OCI-LY3 (cell line): ENCODE measurements at regions not wholly inside any gene's neighbourhood (a gene's known extent, or its start where the extent isn't known, plus 50 kb on each side); places are given as distances from the start of the nearest gene placed in this dataset.
A peak's percentile ranks its signal among the peaks of the same experiment; 100 is the strongest.

Source experiments
- H2AFZ ChIP-seq: fragments of 200-600, 300-600 bp; shearing (Covaris generic); 2 replicates; pipeline ENCODE4 v1.6.0; 2014; ENCODE audit warnings: antibody characterized with exemption, low read depth, low read length
- H3K27ac ChIP-seq: fragments of 200-600, 300-600 bp; sonication (generic); 2 replicates; pipeline ENCODE4 v1.5.1; 2014; ENCODE audit warnings: mild to moderate bottlenecking, low read length, moderate library complexity, mixed read lengths
- H3K27me3 ChIP-seq: fragments of 200-600, 300-600 bp; sonication (generic); 2 replicates; pipeline ENCODE4 v1.6.1; 2014; ENCODE audit warnings: low read depth, low read length, mixed read lengths
- H3K36me3 ChIP-seq: fragments of 200-600, 300-600 bp; sonication (generic); replicated peaks from 2 replicates; pipeline ENCODE3; 2014; ENCODE audit warnings: low read depth, low read length, mixed read lengths
- H3K4me1 ChIP-seq: fragments of 300-600, 200-600 bp; sonication (generic); 2 replicates; pipeline ENCODE4 v1.6.1; 2014; ENCODE audit warnings: low read length, mixed read lengths
- H3K4me2 ChIP-seq: fragments of 200-600, 300-600 bp; sonication (generic); 2 replicates; pipeline ENCODE4 v1.6.1; 2014; ENCODE audit warnings: low read length, mixed read lengths
- H3K4me3 ChIP-seq: fragments of 300-600, 200-600 bp; sonication (generic); 2 replicates; pipeline ENCODE4 v1.5.1; 2014; ENCODE audit warnings: antibody characterized with exemption, mild to moderate bottlenecking, low read length, moderate library complexity
- H3K79me2 ChIP-seq: fragments of 300-600, 200-600 bp; shearing (Covaris generic); 2 replicates; pipeline ENCODE4 v1.6.1; 2014; ENCODE audit warnings: mild to moderate bottlenecking, low read length, mixed read lengths
- H3K9ac ChIP-seq: fragments of 300-600, 200-600 bp; shearing (Covaris generic); 2 replicates; pipeline ENCODE4 v1.6.0; 2014; ENCODE audit warnings: mild to moderate bottlenecking, low read length, moderate library complexity
- H3K9me3 ChIP-seq: fragments of 200-600, 300-600 bp; shearing (Covaris generic); 2 replicates; pipeline ENCODE4 v1.6.1; 2014; ENCODE audit warnings: low read length, mixed read lengths; ENCODE audit not compliant: insufficient read depth
- H4K20me1 ChIP-seq: fragments of 200-600, 300-600 bp; sonication (generic); 2 replicates; pipeline ENCODE4 v1.6.1; 2016; ENCODE audit warnings: low read length, mixed read lengths; ENCODE audit not compliant: insufficient read depth
- EZH2phosphoT487 ChIP-seq: fragments of 200-600 bp; shearing (Covaris generic); IDR thresholded peaks from 2 replicates; pipeline ENCODE4 v1.6.1; 2018; ENCODE audit warnings: antibody characterized with exemption, mixed run types, low read depth
- TF ChIP-seq, protein P1 (sequence below): fragments of 200-600, 300-600 bp; sonication (generic); IDR thresholded peaks from 2 replicates; pipeline ENCODE4 v1.5.1; 2014; ENCODE audit warnings: antibody characterized with exemption, low read length, low read depth

- H3K4me2 ChIP-seq, result peak overlapping the region; percentile 51
- no peaks in the 10 kb centered on the region for H4K20me1 ChIP-seq
- H3K9me3 ChIP-seq, result no peaks in the 10 kb centered on the region
- H3K4me3 ChIP-seq, result peak overlapping the region; percentile 62
- H2AFZ ChIP-seq, result peak overlapping the region; percentile 60
- TF ChIP-seq EZH2phosphoT487, result no peak
- TF ChIP-seq, protein P1, sequence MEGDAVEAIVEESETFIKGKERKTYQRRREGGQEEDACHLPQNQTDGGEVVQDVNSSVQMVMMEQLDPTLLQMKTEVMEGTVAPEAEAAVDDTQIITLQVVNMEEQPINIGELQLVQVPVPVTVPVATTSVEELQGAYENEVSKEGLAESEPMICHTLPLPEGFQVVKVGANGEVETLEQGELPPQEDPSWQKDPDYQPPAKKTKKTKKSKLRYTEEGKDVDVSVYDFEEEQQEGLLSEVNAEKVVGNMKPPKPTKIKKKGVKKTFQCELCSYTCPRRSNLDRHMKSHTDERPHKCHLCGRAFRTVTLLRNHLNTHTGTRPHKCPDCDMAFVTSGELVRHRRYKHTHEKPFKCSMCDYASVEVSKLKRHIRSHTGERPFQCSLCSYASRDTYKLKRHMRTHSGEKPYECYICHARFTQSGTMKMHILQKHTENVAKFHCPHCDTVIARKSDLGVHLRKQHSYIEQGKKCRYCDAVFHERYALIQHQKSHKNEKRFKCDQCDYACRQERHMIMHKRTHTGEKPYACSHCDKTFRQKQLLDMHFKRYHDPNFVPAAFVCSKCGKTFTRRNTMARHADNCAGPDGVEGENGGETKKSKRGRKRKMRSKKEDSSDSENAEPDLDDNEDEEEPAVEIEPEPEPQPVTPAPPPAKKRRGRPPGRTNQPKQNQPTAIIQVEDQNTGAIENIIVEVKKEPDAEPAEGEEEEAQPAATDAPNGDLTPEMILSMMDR, result peak; percentile 65
- H3K27ac ChIP-seq, result no peak overlapping the region
- no peaks in the 10 kb centered on the region for H3K27me3 ChIP-seq
- H3K9ac ChIP-seq, result no peak overlapping the region
- H3K79me2 ChIP-seq, result no peaks in the 10 kb centered on the region
- H3K36me3 ChIP-seq, result no peaks in the 10 kb centered on the region
- no peaks in the 10 kb centered on the region for H3K4me1 ChIP-seq
Measured at GRCh38 chr5:126234563-126235195, 188.5 kb upstream of the GRAMD2B start.

DNA sequence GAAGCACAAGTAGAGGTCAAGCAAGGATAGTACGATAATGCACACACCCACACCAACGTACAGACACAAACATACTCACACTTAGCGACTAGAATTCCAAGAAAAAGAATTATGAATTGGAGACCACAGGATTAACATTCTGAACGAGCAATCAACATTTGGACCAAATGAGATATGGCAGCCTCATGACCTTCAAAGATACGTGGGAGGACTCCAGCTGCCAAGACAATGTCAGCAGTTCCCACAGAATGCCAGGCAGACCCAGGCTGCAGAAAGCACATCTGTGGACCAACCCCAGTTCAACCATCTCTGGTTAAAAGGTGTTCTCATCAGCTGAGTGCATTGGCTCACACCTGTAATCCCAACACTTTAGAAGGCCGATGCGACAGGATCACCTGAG is 187.6 kb upstream of the GRAMD2B start:
- no peak for TF ChIP-seq EZH2phosphoT487
- TF ChIP-seq, protein P1, result no peak
- Histone ChIP-seq H3K9me3 (no peaks in the 10 kb centered on the region), H3K9ac (no peak overlapping the region), H3K27ac (no peak overlapping the region), H4K20me1 (no peaks in the 10 kb centered on the region), H3K4me3 (no peak overlapping the region), H3K36me3 (no peaks in the 10 kb centered on the region), H3K4me2 (no peak overlapping the region), H3K27me3 (no peaks in the 10 kb centered on the region), H3K4me1 (no peaks in the 10 kb centered on the region), H2AFZ (no peak overlapping the region), H3K79me2 (no peaks in the 10 kb centered on the region)

DNA sequence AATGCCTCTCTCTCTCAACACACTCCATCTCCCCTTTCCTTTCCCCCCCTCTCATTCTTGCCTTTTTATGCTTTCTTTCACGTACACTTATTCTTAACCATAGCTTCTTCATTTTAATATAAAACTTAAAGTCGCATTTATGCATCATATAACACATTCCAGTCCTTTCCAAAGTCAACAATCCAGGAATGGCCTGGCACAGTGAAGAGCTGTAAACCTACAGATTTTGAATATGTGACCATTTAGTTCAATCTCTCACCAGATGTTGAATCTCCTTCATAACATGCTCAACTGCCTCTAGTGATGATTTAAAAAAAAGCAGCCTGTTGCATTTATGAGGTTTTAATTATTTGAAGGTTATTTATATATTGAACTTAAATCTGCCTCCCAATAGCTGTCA is 186.2 kb upstream of the GRAMD2B start:
- no peak overlapping the region for H3K4me3 ChIP-seq
- H3K4me2 ChIP-seq, result no peak overlapping the region
- no peaks in the 10 kb centered on the region for H3K79me2 ChIP-seq
- H3K4me1 ChIP-seq, result no peaks in the 10 kb centered on the region
- TF ChIP-seq, protein P1, result no peak
- TF ChIP-seq EZH2phosphoT487, result no peak
- H3K27me3 ChIP-seq, result no peaks in the 10 kb centered on the region
- H3K36me3 ChIP-seq, result no peaks in the 10 kb centered on the region
- no peak overlapping the region for H3K27ac ChIP-seq
- H3K9me3 ChIP-seq, result no peaks in the 10 kb centered on the region
- H3K9ac ChIP-seq, result no peak overlapping the region
- H2AFZ ChIP-seq, result no peak overlapping the region
- no peaks in the 10 kb centered on the region for H4K20me1 ChIP-seq

DNA sequence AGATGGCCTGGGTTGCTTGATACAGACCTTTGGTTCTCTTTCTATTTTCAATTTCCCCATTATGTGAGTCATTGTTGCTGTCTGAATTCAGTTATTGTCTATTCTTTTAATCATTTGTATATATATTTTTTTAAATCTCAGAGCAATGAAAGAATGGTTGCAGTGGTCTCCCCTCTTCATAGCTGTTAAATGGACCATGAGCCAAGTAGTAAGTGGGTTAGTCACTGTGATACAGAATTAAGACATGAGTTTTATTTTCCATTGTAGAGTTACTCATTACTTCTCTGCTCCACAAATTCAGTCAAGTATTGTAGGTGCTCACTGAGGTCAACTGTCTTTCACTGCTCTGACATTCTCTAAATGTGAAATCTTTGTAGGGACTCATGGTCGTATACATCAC is 174.6 kb upstream of the GRAMD2B start:
- no peaks in the 10 kb centered on the region for H3K36me3 ChIP-seq
- TF ChIP-seq, protein P1, result no peak
- no peak for TF ChIP-seq EZH2phosphoT487
- H3K4me2 ChIP-seq, result no peak overlapping the region
- H4K20me1 ChIP-seq, result no peaks in the 10 kb centered on the region
- no peak overlapping the region for H2AFZ ChIP-seq
- H3K9me3 ChIP-seq, result no peaks in the 10 kb centered on the region
- H3K9ac ChIP-seq, result no peak overlapping the region
- H3K79me2 ChIP-seq, result no peaks in the 10 kb centered on the region
- no peak overlapping the region for H3K27ac ChIP-seq
- no peaks in the 10 kb centered on the region for H3K4me1 ChIP-seq
- H3K27me3 ChIP-seq, result no peaks in the 10 kb centered on the region
- H3K4me3 ChIP-seq, result no peak overlapping the region
